Activated naive CD4-positive, alpha-beta T cell treated with anti-CD3 and anti-CD28 coated beads, Interleukin-2, amount 50 U/mL, for 72 hours (primary cell): ENCODE measurements at regions not wholly inside any gene's neighbourhood (a gene's known extent, or its start where the extent isn't known, plus 50 kb on each side); places are given as distances from the start of the nearest gene placed in this dataset.
"Not testable (repeated sequence)": the region's sequence is repeated elsewhere in the genome, so short reads cannot be mapped to it uniquely, and the experiment has no call there.

Experiments
- ATAC-seq, 2 donors: fragments of 150-1000 bp; cut with Tn5 transposase; 2 replicates each; pipeline ENCODE4 v1.10.0; 2021; ENCODE audit warnings: mild to moderate bottlenecking in 2 of 2, moderate library complexity in 2 of 2
- DNase-seq, 2 donors: peaks; one replicate each; pipeline ENCODE4 v3.0.0; 2021 to 2022; ENCODE audit warnings: low spot score in 2 of 2
- H3K27ac Mint-ChIP-seq, 2 donors: one replicate each; pipeline ENCODE4 v1.8.0; 2022; ENCODE audit warnings: mild to moderate bottlenecking in 2 of 2, mixed read lengths in 2 of 2
- H3K36me3 Mint-ChIP-seq, 2 donors: one replicate each; pipeline ENCODE4 v1.8.0; 2022; ENCODE audit warnings: mixed read lengths in 2 of 2
- H3K9me3 Mint-ChIP-seq, 2 donors: one replicate each; pipeline ENCODE4 v1.8.0; 2022; ENCODE audit warnings: mixed read lengths in 2 of 2

DNA sequence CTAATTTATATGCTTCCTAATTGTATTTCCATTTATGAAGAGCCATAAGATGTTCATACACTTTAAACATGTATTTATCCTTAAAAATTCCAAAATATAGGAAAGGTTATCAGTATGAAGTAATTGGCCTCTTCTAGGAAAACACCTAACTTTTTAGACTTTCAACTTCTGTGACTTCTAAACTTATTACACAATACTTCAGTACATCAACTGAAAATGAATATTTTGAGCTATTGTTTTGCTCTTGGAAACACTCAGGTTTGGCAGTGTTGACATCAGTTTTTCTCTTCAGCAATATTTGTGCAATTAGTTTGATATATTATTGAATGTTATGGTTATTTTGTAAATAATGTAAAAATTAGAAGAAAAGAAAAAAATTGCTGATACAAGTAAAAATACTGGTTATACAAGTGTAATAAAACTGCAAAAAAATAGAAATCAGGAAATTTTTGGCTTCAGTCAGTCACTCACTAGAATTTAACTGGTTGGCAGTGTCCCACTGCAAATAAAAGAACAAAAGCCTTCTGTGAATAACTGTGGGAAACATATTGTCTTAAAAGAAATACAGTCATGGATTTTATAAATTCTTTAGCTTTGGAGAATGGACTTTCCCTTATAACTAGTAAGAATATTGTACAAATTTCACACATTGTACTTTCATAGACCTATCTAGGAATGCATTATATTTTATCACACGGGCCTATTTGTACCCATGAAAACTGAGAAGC is 635.9 kb downstream of the TLE1 start:
- Mint-ChIP-seq H3K36me3 (no peaks in the 10 kb centered on the region), H3K9me3 (peaks cover 6 to 8% of the 10 kb centered on the region in 2 donors), H3K27ac (no peak overlapping the region)
- ATAC-seq, result no peak
- DNase-seq, result no peak

DNA sequence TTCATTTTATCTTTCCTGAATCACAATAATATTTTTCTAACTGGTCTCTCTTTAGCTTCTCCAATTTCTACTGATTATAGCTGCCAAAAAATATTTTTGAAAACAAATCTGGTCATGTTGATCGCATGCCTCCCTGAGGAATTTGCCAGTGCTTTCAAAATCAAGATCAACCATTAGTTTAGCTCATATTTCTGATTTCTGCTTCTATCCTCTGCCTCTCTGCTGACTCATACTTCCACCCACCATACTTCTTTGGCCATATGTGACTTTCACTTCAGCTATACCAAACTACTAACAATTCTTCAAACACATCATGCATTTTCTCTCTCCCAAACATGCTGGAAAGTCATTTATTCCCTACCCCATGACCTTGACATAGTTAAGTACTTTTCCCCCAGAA is 636.5 kb downstream of the TLE1 start:
- peaks cover 6 to 11% of the 10 kb centered on the region in 2 donors for H3K9me3 Mint-ChIP-seq
- no peak overlapping the region for H3K27ac Mint-ChIP-seq
- ATAC-seq (no peak), DNase-seq (no peak)
- no peaks in the 10 kb centered on the region for H3K36me3 Mint-ChIP-seq

DNA sequence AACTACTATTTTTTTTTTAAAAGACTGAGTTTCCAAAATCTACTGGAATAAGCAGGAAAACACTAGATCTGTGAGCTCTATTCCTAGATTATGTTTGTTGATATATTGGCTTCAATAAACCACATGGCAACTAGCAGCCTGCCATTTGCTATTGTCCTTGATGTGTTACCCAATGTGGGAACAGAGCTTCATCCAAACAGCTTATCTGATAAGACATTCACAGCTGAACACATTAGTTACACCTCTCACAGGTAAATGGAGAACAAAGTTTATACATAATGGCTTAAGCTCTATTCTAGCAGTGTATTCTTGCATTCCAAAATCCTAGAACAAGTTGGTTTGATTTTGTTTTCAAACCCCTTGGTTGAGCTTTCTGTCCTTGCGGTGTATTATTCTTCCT is 642.1 kb downstream of the TLE1 start:
- ATAC-seq (no peak), DNase-seq (no peak)
- Mint-ChIP-seq H3K27ac (no peak overlapping the region), H3K9me3 (peaks cover 0 to 5% of the 10 kb centered on the region in 2 donors), H3K36me3 (no peaks in the 10 kb centered on the region)

DNA sequence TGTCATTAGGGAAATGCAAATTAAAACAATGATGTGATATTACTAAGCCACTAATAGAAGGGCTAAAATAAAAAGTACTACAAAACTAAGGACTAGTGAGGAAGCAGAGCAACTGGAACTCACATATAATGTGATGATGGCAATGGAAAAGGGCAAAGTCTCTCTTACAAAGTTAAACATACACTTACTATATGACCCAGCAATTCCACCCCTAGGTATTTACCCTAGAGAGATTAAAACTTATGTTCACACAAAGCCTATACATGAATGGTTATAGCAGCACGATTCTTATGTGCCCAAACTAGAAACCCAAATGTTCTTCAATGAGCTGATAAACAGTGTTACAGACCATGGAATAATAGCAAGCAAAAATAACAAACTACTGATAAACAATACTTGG is 643.7 kb downstream of the TLE1 start:
- H3K27ac Mint-ChIP-seq, result no peak overlapping the region
- DNase-seq (no peak), ATAC-seq (no peak)
- no peaks in the 10 kb centered on the region for H3K36me3 Mint-ChIP-seq
- peaks cover 0 to 3% of the 10 kb centered on the region in 2 donors for H3K9me3 Mint-ChIP-seq

DNA sequence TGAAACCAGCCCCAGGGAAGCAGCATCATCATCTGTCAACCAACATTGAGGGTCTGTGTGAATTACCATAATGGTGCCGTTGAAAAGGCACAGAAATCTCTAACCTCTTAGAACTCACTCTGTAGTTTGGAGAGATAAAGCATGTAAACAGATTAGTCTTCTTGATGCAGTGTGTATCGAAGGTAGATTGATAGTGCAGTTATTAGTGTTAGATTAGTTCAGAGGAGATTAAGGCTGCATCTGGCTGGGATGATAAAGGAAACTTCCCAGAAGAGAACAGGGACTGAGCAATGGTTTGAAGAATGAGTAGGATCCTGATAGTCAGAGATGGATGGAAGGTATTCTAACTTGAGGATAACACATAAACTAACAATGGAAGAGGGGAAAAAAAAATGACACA is 651.5 kb downstream of the TLE1 start:
- Mint-ChIP-seq H3K36me3 (no peaks in the 10 kb centered on the region), H3K9me3 (peaks cover 10 to 22% of the 10 kb centered on the region in 2 donors), H3K27ac (no peak overlapping the region)
- DNase-seq, result no peak
- ATAC-seq, result no peak

DNA sequence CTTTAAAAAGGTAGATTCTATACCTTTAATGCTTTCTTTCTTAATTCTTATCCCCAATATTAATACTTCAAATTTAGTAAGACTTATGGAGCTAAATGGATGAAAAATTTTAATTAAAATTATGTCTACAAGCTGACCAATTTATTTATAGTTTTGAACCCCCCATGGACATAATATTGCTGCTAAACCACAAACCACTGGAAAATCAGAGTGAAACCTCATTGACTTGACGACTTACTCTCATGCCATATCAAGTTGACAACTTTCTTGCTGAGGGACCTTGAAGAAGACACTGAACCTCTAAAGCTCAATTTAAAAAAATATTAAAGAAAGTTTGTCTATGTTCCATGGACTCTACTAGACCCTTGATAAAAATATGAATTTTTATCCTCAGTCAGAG is 653.7 kb downstream of the TLE1 start:
- H3K9me3 Mint-ChIP-seq, result peaks cover 10 to 22% of the 10 kb centered on the region in 2 donors
- no peak overlapping the region for H3K27ac Mint-ChIP-seq
- H3K36me3 Mint-ChIP-seq, result no peaks in the 10 kb centered on the region
- ATAC-seq, result no peak
- no peak for DNase-seq

DNA sequence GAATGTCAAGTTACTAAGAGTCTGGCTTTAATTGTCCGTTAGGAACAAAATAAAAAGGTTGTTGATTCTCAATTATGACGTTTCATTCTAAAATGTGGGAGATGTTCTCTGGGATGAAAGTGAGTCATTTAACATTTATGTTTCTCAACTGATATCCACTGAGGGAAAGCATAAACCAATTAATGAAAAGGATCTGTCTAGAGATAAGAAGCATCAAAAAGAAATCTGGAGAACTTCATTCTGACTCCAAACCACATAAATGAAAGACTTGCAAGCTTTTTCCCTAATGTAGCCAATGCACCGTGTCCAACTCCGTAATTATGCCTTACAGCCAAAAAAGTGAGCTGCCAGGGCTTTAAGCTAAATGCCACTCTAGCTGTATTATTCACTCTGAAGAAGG is 654.2 kb downstream of the TLE1 start:
- Mint-ChIP-seq H3K9me3 (peaks cover 10 to 22% of the 10 kb centered on the region in 2 donors), H3K36me3 (no peaks in the 10 kb centered on the region), H3K27ac (no peak overlapping the region)
- no peak for DNase-seq
- ATAC-seq, result no peak

DNA sequence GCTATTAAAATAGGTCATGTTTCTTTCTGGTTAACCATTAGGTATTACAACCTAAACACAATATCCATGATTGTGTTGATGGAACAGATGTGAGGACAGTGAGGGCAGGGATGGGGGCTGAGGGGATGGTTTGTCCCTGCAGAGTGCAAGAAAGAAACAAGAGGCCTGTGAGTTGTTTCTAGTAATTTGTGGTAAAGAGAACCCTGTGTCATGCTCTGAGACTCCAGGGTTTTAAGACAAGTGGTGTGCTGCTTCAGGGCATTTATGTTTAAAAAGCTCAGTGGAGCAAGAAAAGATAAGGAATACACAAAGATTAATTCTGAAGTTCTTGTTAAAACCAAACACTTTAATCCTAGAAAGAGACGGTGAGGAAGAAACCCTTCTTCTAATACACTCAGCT is 656.5 kb downstream of the TLE1 start:
- Mint-ChIP-seq H3K36me3 (no peaks in the 10 kb centered on the region), H3K27ac (no peak overlapping the region), H3K9me3 (peaks cover 7 to 11% of the 10 kb centered on the region in 2 donors)
- no peak for DNase-seq
- ATAC-seq, result no peak

DNA sequence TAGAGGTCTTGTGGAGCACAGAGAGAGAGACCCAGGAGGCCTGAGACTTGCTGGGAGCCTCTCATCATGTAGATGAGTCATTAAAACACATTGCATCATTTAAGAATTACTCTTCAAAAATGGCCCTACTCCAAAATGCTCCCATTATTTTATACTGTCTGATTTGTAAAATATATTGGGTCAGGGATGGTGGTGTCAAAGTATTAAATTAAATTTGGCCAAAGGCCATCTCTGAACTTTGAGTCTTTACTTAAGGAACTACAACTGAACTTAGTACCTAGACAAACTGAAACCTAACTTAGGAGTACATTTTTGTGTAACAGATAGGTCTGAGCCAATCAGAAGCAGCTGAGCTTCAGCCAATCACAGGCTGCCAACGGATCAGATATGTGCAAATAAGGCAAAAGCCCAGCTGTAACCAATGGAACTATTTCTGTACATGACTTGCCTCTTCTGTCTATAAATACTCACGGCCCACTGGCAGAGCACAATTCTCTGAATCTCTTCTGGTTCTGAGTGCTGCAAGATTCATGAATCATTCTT is 657.2 kb downstream of the TLE1 start:
- peaks cover 7 to 11% of the 10 kb centered on the region in 2 donors for H3K9me3 Mint-ChIP-seq
- ATAC-seq (no peak), DNase-seq (no peak)
- no peaks in the 10 kb centered on the region for H3K36me3 Mint-ChIP-seq
- H3K27ac Mint-ChIP-seq, result no peak overlapping the region

DNA sequence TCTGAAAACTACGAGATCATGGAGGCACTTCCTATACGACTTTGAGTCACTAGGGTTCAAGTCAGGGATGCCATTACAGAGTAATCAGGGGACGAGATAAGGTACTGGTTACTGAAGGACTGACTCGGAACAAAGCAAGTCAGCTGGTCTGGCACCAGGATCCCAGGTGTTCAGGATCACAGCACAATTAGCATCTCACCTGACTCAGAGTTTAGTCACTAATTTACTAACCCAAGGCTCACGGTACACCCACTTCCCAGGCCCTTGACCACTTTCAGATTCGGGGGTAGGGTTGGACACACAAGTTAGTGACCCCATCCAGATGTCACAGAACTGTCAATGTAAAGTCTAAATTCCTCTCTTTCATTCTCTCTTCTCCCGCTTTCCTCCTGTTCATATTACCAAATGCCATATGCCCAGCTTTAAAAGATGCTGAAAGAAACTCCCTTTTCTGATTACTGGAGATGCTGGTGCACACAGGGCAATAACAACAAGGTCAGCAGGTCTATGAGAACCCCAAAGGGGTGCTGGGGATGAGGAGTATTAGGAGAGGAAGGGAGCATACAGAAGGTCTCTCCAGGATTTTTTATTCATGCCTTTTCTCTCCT is 657.8 kb downstream of the TLE1 start:
- H3K36me3 Mint-ChIP-seq, result no peaks in the 10 kb centered on the region
- H3K27ac Mint-ChIP-seq, result no peak overlapping the region
- ATAC-seq, result no peak

DNA sequence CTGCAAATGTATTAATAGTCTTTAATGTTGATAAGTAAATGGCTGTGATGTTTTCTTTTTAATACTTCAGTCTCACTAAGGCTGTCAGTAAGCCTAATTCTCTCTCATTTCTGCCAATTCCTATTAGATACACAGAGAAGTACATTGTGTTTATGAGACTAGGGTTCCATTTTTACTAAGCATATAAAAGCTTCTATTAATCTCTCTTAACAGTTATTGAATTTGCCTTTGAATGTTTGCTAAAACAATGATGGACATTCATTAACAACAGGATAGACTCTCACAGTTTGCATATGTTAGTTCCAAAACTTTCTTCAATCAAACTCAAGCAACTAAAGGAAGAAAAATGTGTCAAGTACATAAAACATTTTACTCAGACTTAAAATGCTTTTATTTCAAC is 659.3 kb downstream of the TLE1 start:
- Mint-ChIP-seq H3K36me3 (no peaks in the 10 kb centered on the region), H3K9me3 (peaks cover 0 to 4% of the 10 kb centered on the region in 2 donors), H3K27ac (no peak overlapping the region)
- ATAC-seq, result no peak
- DNase-seq, result no peak

More for the DNA sequence above, 657.8 kb downstream of the TLE1 start:
- no peak for DNase-seq
- H3K9me3 Mint-ChIP-seq, result peaks cover 4 to 9% of the 10 kb centered on the region in 2 donors

DNA sequence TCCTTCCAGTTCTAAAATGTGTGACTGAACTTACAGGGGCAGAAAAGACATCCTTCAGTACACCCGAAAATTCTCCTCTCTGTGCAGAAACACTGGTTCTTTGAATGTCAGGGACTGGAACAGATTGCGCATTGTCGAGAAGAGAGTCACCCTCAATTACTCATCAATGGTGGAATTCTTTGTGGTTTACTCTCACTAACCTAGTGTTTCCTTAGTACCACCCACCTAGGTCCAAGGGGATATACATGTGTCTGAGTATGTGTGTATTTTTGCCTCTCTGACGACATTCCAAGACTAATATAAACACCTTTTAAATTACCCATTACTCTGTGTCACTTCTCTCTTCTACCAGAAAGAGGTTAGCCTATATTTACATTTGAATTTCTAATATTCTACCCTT is 660.8 kb downstream of the TLE1 start:
- DNase-seq (no peak), ATAC-seq (no peak)
- H3K9me3 Mint-ChIP-seq, result no peaks in the 10 kb centered on the region
- H3K27ac Mint-ChIP-seq, result no peak overlapping the region
- H3K36me3 Mint-ChIP-seq, result no peaks in the 10 kb centered on the region

DNA sequence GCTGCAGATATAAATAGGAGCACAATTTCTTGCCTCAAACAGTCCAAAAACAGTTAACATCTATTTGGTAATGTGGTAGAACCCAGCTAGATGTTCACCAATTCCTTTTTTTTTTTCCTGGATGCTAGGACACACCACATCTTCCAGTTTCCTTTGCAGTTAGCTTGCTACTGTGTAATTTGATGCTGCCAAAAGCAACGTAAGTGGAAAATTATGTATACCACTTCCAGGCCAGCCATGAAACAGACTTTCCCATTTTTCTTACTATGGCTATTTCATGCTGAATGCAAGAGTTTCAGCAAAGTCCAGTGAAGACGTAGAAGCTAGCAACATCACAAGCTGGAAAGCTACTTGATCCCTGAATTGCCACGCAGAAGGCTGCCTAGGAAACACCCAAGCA is 667.2 kb downstream of the TLE1 start:
- ATAC-seq (no peak), DNase-seq (no peak)
- Mint-ChIP-seq H3K36me3 (no peaks in the 10 kb centered on the region), H3K9me3 (peaks cover 0 to 15% of the 10 kb centered on the region in 2 donors), H3K27ac (no peak overlapping the region)

DNA sequence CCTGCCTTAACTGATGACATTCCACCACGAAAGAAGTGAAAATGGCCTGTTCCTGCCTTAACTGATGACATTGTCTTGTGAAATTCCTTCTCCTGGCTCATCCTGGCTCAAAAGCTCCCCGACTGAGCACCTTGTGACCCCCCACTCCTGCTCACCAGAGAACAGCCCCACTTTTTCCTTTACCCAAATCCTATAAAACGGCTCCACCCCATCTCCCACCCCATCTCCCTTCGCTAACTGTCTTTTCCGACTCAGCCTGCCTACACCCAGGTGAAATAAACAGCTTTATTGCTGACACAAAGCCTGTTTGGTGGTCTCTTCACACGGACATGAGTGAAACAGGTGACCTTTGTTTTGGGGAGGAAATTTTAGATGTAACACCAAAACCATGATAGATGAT is 674.4 kb downstream of the TLE1 start:
- ATAC-seq, H3K27ac Mint-ChIP-seq, DNase-seq: not testable (repeated sequence)
- H3K36me3 Mint-ChIP-seq, result peaks cover 0 to 33% of the 10 kb centered on the region in 2 donors
- peaks cover 28 to 39% of the 10 kb centered on the region in 2 donors for H3K9me3 Mint-ChIP-seq

DNA sequence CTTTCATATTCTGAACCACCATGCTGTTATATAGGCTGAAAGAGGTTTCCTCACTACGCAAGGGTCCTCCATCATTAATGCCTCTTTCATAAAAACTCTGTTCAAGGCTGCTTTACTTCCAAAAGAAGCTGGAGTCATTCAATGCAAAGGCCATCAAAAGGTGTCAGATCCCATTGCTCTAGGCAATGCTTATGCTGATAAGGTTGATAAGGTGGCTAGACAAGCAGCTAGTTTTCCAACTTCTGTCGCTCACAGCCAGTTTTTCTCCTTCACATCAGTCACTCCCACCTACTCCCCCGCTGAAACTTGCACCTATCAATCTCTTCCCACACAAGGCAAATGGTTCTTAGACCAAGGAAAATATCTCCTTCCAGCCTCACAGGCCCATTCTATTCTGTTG is 676.2 kb downstream of the TLE1 start:
- peaks cover 28 to 40% of the 10 kb centered on the region in 2 donors for H3K9me3 Mint-ChIP-seq
- ATAC-seq, H3K27ac Mint-ChIP-seq, DNase-seq: not testable (repeated sequence)
- H3K36me3 Mint-ChIP-seq, result peaks cover 0 to 33% of the 10 kb centered on the region in 2 donors

DNA sequence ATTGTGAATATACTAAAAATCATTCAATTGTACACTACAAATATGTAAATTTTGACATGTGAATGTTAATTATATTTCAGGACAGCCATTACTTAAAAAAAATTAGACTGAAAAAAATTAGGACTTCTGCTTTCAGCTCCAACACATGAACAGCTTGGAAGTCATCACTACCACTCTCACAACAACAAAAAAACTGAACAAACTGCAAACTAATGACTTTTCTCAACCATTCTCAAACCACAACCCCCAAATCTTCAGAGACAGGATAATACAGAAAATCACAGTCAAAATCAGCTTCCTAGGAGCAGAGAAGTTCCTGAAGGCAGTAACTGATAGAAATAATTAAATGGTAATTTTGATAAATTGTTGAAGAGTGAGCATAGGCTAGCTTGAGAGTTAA is 686.4 kb downstream of the TLE1 start:
- no peak overlapping the region for H3K27ac Mint-ChIP-seq
- no peak for ATAC-seq
- H3K9me3 Mint-ChIP-seq, result peaks cover 24 to 25% of the 10 kb centered on the region in 2 donors
- peaks cover 0 to 9% of the 10 kb centered on the region in 2 donors for H3K36me3 Mint-ChIP-seq
- DNase-seq, result no peak

DNA sequence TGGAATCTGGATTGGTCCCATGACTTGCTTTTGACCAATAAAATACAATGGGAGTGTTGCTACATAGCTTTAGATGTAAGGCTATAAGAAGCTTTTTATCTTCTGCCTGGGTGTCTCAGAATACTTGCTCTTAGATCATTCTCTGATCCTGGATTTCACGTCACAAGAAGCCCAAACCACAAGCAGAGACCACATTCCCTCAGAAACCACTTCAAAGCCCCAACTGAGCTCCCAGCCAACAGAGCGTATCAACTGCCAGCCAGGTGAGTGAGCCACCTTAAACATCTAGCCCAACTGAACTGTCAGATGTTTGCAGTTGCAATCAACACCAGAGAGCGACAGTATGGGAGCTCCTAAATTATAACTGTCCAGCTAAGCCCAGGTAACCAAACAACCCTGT is 687.1 kb downstream of the TLE1 start:
- Mint-ChIP-seq H3K9me3 (peaks cover 24 to 25% of the 10 kb centered on the region in 2 donors), H3K36me3 (peaks cover 0 to 9% of the 10 kb centered on the region in 2 donors), H3K27ac (no peak overlapping the region)
- ATAC-seq (peak; percentile 36 to 40), DNase-seq (no peak)

DNA sequence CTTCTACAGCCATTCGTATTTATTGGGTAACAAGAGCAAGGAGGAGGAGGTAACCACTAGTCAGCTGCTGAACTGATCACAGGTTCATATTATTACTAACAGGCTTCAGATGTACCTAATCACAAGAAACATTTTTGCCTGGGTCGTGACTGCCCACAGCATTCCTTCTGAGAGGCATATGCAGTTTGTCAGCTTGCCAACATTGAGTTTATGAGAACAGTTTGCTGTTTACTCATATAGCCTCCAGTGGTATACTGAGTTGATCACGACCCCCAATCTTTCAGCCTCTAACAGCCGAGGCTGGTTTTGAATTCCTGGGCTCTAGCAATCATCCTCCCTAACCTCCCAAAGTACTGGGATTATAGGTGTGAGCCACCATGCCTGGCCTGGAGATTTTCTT is 693.6 kb downstream of the TLE1 start:
- H3K9me3 Mint-ChIP-seq, result peaks cover 7% of the 10 kb centered on the region in 2 donors
- H3K36me3 Mint-ChIP-seq, result peaks cover 0 to 4% of the 10 kb centered on the region in 2 donors
- DNase-seq, result no peak
- H3K27ac Mint-ChIP-seq, result no peak overlapping the region
- no peak for ATAC-seq
